Type B pancreatic cell (in vitro differentiated cells): ENCODE measurements at regions not wholly inside any gene's neighbourhood (a gene's known extent, or its start where the extent isn't known, plus 50 kb on each side); places are given as distances from the start of the nearest gene placed in this dataset.

Experiments
- DNase-seq: peaks from one replicate; pipeline ENCODE4 v3.0.0; 2021; ENCODE audit warnings: mixed read lengths; ENCODE audit not compliant: unreplicated experiment; ENCODE audit errors: extremely low spot score
- H3K27ac Mint-ChIP-seq: 2 replicates; pipeline ENCODE4 v1.8.0; 2021; ENCODE audit warnings: mild to moderate bottlenecking, mixed read lengths
- H3K27me3 Mint-ChIP-seq: 2 replicates; pipeline ENCODE4 v1.8.0; 2021; ENCODE audit warnings: mixed read lengths
- H3K36me3 Mint-ChIP-seq: 2 replicates; pipeline ENCODE4 v1.8.0; 2021; ENCODE audit warnings: mixed read lengths
- H3K4me1 Mint-ChIP-seq: one replicate; pipeline ENCODE4 v1.8.0; 2021; ENCODE audit warnings: mixed read lengths; ENCODE audit not compliant: unreplicated experiment
- H3K4me3 Mint-ChIP-seq: 2 replicates; pipeline ENCODE4 v1.8.0; 2021; ENCODE audit warnings: mild to moderate bottlenecking, mixed read lengths
- H3K9me3 Mint-ChIP-seq: 2 replicates; pipeline ENCODE4 v1.8.0; 2021; ENCODE audit warnings: mixed read lengths
- TF ChIP-seq, protein P1 (sequence below): fragments of 200-600 bp; sonication (generic); conservative IDR thresholded peaks from 2 replicates; pipeline ENCODE4 v1.5.0; 2021; ENCODE audit warnings: antibody characterized with exemption, mild to moderate bottlenecking

GRCh38 chr15:26177816-26178215 lies 314.7 kb upstream of the ATP10A start:
- TF ChIP-seq, protein P1, sequence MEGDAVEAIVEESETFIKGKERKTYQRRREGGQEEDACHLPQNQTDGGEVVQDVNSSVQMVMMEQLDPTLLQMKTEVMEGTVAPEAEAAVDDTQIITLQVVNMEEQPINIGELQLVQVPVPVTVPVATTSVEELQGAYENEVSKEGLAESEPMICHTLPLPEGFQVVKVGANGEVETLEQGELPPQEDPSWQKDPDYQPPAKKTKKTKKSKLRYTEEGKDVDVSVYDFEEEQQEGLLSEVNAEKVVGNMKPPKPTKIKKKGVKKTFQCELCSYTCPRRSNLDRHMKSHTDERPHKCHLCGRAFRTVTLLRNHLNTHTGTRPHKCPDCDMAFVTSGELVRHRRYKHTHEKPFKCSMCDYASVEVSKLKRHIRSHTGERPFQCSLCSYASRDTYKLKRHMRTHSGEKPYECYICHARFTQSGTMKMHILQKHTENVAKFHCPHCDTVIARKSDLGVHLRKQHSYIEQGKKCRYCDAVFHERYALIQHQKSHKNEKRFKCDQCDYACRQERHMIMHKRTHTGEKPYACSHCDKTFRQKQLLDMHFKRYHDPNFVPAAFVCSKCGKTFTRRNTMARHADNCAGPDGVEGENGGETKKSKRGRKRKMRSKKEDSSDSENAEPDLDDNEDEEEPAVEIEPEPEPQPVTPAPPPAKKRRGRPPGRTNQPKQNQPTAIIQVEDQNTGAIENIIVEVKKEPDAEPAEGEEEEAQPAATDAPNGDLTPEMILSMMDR, result no peak
- no peak for DNase-seq
- Mint-ChIP-seq H3K4me1 (peaks cover 6% of the 10 kb centered on the region), H3K4me3 (no peak overlapping the region), H3K27me3 (no peaks in the 10 kb centered on the region), H3K36me3 (no peaks in the 10 kb centered on the region), H3K27ac (no peak overlapping the region), H3K9me3 (no peaks in the 10 kb centered on the region)

DNA sequence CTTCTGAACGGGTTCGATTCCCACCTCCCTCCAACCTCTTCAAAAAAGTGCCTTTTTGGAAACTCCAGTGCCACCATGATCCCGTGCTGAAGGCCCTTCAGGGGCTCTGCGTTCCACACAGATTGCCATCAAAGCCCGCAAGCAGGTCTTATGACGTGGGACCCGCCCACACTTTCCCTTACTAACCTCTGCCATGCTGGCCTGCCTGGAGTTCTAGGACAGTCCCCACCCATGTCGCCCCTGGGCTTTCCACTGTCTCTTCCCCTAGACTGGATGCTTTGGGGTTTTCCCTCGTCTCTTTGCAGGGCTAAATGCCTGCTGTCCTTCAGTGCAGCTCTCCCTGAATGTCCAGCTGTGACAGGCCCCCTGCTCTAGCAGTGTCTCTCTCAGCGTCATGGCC lies 313.7 kb upstream of the ATP10A start:
- H3K4me3 Mint-ChIP-seq, result no peak overlapping the region
- H3K4me1 Mint-ChIP-seq, result peaks cover 6% of the 10 kb centered on the region
- TF ChIP-seq, protein P1, result no peak
- no peaks in the 10 kb centered on the region for H3K9me3 Mint-ChIP-seq
- no peaks in the 10 kb centered on the region for H3K36me3 Mint-ChIP-seq
- no peak overlapping the region for H3K27ac Mint-ChIP-seq
- no peak for DNase-seq
- H3K27me3 Mint-ChIP-seq, result peaks cover 2% of the 10 kb centered on the region

DNA sequence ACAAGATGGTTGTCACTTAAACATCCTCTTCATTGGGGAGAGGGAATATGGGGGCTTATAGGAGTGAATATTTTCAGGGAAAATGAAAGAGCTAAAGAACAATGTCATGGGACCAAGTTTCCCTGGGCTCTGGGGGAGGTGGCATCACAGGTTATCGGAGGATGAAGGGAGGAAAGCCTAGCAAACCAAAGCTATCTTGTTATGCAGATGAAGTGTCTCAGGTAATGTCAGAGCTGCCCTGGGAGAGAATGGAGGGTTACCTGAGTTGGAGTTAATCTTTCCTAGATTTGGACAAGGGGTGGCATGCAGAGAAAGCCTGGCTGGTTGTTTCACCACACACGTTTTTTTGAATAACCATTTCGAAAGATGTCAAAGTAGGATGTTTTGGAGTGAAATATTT lies 308.1 kb upstream of the ATP10A start:
- Mint-ChIP-seq H3K9me3 (no peaks in the 10 kb centered on the region), H3K27ac (no peak overlapping the region), H3K27me3 (peaks cover 18% of the 10 kb centered on the region), H3K4me1 (no peaks in the 10 kb centered on the region), H3K4me3 (no peak overlapping the region), H3K36me3 (no peaks in the 10 kb centered on the region)
- TF ChIP-seq, protein P1, result no peak
- no peak for DNase-seq

- Mint-ChIP-seq H3K27ac (no peak overlapping the region), H3K4me1 (no peaks in the 10 kb centered on the region), H3K36me3 (no peaks in the 10 kb centered on the region), H3K4me3 (no peak overlapping the region), H3K27me3 (peaks cover 14% of the 10 kb centered on the region), H3K9me3 (no peaks in the 10 kb centered on the region)
- TF ChIP-seq, protein P1, result no peak
- DNase-seq, result no peak
Observed at GRCh38 chr15:26166429-26166828, 303.3 kb upstream of the ATP10A start.

- Mint-ChIP-seq H3K4me1 (no peaks in the 10 kb centered on the region), H3K27me3 (peaks cover 5% of the 10 kb centered on the region), H3K36me3 (no peaks in the 10 kb centered on the region), H3K4me3 (no peak overlapping the region), H3K9me3 (no peaks in the 10 kb centered on the region), H3K27ac (no peak overlapping the region)
- TF ChIP-seq, protein P1, result no peak
- DNase-seq, result no peak
Observed at GRCh38 chr15:26165546-26165945, 302.4 kb upstream of the ATP10A start.

- TF ChIP-seq, protein P1, result no peak
- Mint-ChIP-seq H3K4me3 (no peak overlapping the region), H3K9me3 (no peaks in the 10 kb centered on the region), H3K4me1 (no peaks in the 10 kb centered on the region), H3K27me3 (peaks cover 4% of the 10 kb centered on the region), H3K27ac (no peak overlapping the region), H3K36me3 (no peaks in the 10 kb centered on the region)
- DNase-seq, result no peak
Observed at GRCh38 chr15:26160343-26160742, 297.2 kb upstream of the ATP10A start.
